Body of pancreas (tissue), 4 donors: ENCODE measurements at regions not wholly inside any gene's neighbourhood (a gene's known extent, or its start where the extent isn't known, plus 50 kb on each side); places are given as distances from the start of the nearest gene placed in this dataset.

Source experiments
- ATAC-seq: fragments of 150-250 bp; one replicate; pipeline ENCODE4 v1.9.1; 2016
- DNase-seq, 4 donors: peaks; one replicate each; pipeline ENCODE4 v3.0.0-alpha.2; 2019
- H3K27ac ChIP-seq, 4 donors: fragments of 200-600 bp; sonication (generic); 1 replicate in 3 of 4; 2 replicates in 1 of 4; pipeline versions ENCODE4 v1.5.1 to v1.6.1; 2016 to 2019; ENCODE audit warnings: mild to moderate bottlenecking in 1 of 4, mixed read lengths in 1 of 4, moderate library complexity in 1 of 4
- H3K27me3 ChIP-seq, 2 donors: fragments of 200-600 bp; sonication (generic); one replicate each; pipeline ENCODE4 v1.6.0; 2016; ENCODE audit warnings: mild to moderate bottlenecking in 1 of 2
- H3K36me3 ChIP-seq, 2 donors: fragments of 200-600 bp; sonication (generic); replicated peaks in 1 of 2; 2 replicates each; pipeline ENCODE4 v1.5.1; 2016; ENCODE audit warnings: low read depth in 2 of 2; ENCODE audit not compliant: insufficient read depth in 1 of 2
- H3K4me1 ChIP-seq: fragments of 200-600 bp; sonication (generic); one replicate; pipeline ENCODE4 v1.6.0; 2016
- H3K4me3 ChIP-seq, 2 donors: fragments of 200-600 bp; sonication (generic); 1 replicate in 1 of 2; 2 replicates in 1 of 2; pipeline ENCODE4 v1.5.1; 2016 to 2019
- H3K9me3 ChIP-seq, 3 donors: fragments of 200-600 bp; sonication (generic); 1 replicate in 2 of 3; 2 replicates in 1 of 3; pipeline ENCODE4 v1.5.1; 2016
- POLR2A ChIP-seq, 3 donors: fragments of 450-650 bp; IDR thresholded peaks; one replicate each; pipeline ENCODE4 v1.6.1; 2016; ENCODE audit warnings: antibody characterized with exemption in 3 of 3, mild to moderate bottlenecking in 2 of 3
- WGBS, 2 donors: methylation state at CpG; one replicate each; pipeline ENCODE4 v1.1.5; 2017; 5-methylcytosine and 5-hydroxymethylcytosine counted together
- intact Hi-C: fragments of 100-400 bp; cut with DNase I; formaldehyde crosslinking; loops from one replicate; pipeline ENCODE4 v1.15.1; 2023
- TF ChIP-seq, protein P1 (sequence below), 7 experiments: fragments of 450-650 bp in 4 of 7; fragments of 200-600 bp in 3 of 7; sonication (generic) in 3 of 7; IDR thresholded peaks; one replicate each; pipeline ENCODE4 v1.5.1; 2016 to 2019; ENCODE audit warnings: antibody characterized with exemption in 7 of 7

DNA sequence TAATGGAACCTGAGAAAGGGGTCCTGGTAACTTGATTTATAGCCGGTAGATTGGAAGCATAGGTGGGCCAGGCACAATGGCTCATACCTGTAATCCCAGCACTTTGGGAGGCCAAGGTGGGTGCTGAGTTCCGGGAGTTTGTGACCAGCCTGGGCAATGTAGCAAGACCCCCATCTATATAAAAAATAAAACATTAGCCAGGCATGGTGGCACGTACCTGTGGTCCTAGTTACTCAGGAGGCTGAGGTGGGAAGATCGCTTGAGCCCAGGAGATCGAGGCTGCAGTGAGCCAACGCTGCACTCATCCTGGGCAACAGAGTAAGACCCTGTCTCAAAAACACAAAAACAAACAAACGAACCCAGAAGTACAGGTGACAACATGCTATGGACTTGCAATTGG is 76.5 kb downstream of the ZNF281 start:
- no peak for DNase-seq
- Histone ChIP-seq H3K27me3 (no peaks in the 10 kb centered on the region), H3K36me3 (no peaks in the 10 kb centered on the region), H3K4me3 (no peak overlapping the region), H3K27ac (no peak overlapping the region), H3K9me3 (no peaks in the 10 kb centered on the region), H3K4me1 (peaks cover 4% of the 10 kb centered on the region)
- intact Hi-C loops = no loop called here
- TF ChIP-seq POLR2A (IDR thresholded peaks at IDR 0.05) = no peak
- TF ChIP-seq, protein P1, sequence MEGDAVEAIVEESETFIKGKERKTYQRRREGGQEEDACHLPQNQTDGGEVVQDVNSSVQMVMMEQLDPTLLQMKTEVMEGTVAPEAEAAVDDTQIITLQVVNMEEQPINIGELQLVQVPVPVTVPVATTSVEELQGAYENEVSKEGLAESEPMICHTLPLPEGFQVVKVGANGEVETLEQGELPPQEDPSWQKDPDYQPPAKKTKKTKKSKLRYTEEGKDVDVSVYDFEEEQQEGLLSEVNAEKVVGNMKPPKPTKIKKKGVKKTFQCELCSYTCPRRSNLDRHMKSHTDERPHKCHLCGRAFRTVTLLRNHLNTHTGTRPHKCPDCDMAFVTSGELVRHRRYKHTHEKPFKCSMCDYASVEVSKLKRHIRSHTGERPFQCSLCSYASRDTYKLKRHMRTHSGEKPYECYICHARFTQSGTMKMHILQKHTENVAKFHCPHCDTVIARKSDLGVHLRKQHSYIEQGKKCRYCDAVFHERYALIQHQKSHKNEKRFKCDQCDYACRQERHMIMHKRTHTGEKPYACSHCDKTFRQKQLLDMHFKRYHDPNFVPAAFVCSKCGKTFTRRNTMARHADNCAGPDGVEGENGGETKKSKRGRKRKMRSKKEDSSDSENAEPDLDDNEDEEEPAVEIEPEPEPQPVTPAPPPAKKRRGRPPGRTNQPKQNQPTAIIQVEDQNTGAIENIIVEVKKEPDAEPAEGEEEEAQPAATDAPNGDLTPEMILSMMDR (IDR thresholded peaks at IDR 0.05) = no peak
- 88 to 90% methylated on average over 7 of the region's 7 CpGs for WGBS, 2 donors
- ATAC-seq = no peak

DNA sequence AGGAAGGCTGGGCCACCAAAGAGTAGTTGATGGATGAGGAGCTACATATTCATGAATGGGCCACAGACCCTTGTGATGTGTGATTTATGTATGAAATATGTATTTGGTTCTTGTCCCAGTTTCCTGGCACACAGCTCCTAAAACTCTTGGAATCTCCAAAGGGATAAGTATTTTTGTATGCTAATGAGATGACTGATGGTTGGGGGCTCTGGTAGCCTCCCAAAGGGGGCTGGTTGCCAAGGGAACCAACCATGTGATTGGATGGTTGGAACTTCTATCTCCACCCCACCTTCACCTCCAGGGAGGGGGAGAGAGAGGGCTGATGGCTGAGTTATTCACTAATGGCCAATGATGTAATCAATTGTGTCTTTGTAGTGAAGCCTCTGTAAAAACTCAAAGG is 77.1 kb downstream of the ZNF281 start:
- no peak overlapping the region for H3K4me3 ChIP-seq
- intact Hi-C loops = no loop called here
- no peak for DNase-seq

DNA sequence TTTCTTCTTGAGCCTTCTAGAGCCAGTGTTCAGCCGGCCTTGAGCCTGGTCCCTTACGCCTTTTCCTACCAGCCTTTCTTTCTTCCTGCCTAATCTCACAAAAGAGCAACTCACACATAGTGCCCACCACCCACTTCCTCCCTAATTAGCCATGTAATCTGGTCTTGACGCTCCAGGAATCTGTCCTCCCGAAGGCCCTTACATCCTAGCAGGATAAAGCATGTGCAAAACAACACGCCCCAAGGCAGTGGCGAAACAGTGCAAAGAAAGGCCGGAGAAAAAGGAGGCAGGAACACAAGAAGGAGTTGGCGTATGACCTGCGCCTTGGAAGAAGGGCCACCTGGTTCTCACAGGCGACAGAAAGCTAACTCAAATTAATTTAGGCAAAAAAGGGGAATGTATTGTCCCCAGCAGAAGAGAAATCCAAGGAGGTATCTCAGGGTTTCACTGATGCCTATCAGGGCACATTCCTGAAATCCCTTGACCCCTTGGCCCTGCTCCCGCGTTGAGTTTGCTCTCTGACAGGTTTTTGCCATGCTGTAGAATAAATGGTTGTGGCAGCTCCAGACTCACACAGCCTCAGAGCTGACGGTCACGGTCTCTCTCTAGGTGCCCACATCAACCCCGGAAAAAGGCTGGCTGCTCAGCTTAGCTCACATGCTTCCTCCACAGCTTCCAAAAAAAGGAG is 79.0 kb downstream of the ZNF281 start:
- no peaks in the 10 kb centered on the region for H3K9me3 ChIP-seq
- ATAC-seq (no peak), DNase-seq (no peak)
- H3K27me3 ChIP-seq = no peaks in the 10 kb centered on the region
- peaks cover 4% of the 10 kb centered on the region for H3K4me1 ChIP-seq
- no peaks in the 10 kb centered on the region for H3K36me3 ChIP-seq
- H3K27ac ChIP-seq = no peak overlapping the region
- no peak for TF ChIP-seq POLR2A (IDR thresholded peaks at IDR 0.05)
- TF ChIP-seq, protein P1 (IDR thresholded peaks at IDR 0.05) = no peak
- intact Hi-C loops = no loop called here
- H3K4me3 ChIP-seq = no peak overlapping the region
- WGBS, 2 donors = 74 to 78% methylated on average over 14 to 15 of the region's 15 CpGs

More for the DNA sequence above, 77.1 kb downstream of the ZNF281 start:
- Histone ChIP-seq H3K27me3 (no peaks in the 10 kb centered on the region), H3K27ac (no peak overlapping the region), H3K4me1 (peaks cover 4% of the 10 kb centered on the region), H3K36me3 (no peaks in the 10 kb centered on the region), H3K9me3 (no peaks in the 10 kb centered on the region)
- no peak for ATAC-seq
- TF ChIP-seq POLR2A (IDR thresholded peaks at IDR 0.05) = no peak
- TF ChIP-seq, protein P1 (IDR thresholded peaks at IDR 0.05) = no peak

DNA sequence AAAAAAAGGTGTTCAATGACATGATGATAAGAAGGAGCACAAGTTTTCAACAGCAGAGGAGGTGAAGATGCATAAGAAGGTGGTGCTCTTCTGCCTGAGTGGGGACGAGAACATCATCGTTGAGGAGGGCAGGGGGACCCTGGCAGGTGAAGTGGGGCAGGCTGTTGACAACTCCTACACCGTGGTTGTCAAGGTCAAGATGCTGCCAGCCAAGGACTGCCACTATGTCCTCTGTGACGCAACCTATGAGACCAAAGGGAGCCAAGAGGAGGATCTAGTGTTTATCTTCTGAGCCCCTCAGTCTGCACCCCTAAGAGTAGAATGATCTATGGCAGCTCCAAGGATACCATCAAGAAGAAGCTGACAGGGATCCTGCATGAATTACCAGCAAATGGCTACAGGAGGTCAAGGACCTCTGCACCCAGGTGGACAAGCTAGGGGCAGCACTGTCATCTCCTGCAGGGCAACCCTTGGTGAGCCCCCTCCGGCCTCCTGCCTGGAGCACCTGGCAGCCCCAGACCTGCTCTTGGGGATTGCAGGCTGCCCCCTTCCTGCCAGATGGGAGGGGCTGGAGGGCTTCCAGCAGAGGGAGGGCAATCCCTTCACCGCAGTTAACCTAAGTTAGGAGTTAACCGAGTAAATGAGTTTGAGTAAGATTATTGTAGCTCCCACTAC is 80.5 kb downstream of the ZNF281 start:
- H3K27me3 ChIP-seq = no peaks in the 10 kb centered on the region
- peaks cover 4% of the 10 kb centered on the region for H3K4me1 ChIP-seq
- ATAC-seq (no peak), DNase-seq (no peak)
- intact Hi-C loops = no loop called here
- H3K27ac ChIP-seq = no peak overlapping the region
- no peaks in the 10 kb centered on the region for H3K36me3 ChIP-seq
- TF ChIP-seq, protein P1 (IDR thresholded peaks at IDR 0.05) = no peak
- no peak for TF ChIP-seq POLR2A (IDR thresholded peaks at IDR 0.05)
- 67 to 71% methylated on average over 6 to 7 of the region's 7 CpGs for WGBS, 2 donors
- no peaks in the 10 kb centered on the region for H3K9me3 ChIP-seq
- no peak overlapping the region for H3K4me3 ChIP-seq

DNA sequence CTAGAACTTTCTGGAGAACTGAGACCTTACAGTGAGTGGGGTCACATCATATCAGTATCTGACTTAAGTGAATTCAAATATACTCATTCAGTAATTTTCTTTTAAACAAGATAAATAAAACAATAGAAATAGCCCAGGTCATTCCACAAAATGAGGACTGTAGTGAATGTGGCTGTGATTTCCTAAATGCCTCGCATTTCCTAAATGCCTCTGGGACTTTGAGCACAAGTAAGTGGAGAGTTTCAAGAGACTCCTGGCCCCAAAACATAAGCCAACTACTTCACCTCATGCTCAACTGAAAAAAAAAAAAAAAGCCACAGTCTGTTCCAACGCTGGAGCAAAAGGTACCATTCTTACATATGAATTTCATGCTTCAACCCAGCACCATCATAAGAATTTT is 81.5 kb downstream of the ZNF281 start:
- Histone ChIP-seq H3K27ac (no peak overlapping the region), H3K4me1 (peaks cover 4% of the 10 kb centered on the region), H3K4me3 (no peak overlapping the region), H3K9me3 (no peaks in the 10 kb centered on the region), H3K36me3 (no peaks in the 10 kb centered on the region), H3K27me3 (no peaks in the 10 kb centered on the region)
- DNase-seq (no peak), ATAC-seq (no peak)
- intact Hi-C loops = no loop called here
- TF ChIP-seq POLR2A (IDR thresholded peaks at IDR 0.05) = no peak
- TF ChIP-seq, protein P1 (IDR thresholded peaks at IDR 0.05) = no peak
- 73% methylated on average over 2 of the region's 2 CpGs for WGBS, 2 donors
